Lower leg skin (tissue), 3 donors: ENCODE measurements at regions not wholly inside any gene's neighbourhood (a gene's known extent, or its start where the extent isn't known, plus 50 kb on each side); places are given as distances from the start of the nearest gene placed in this dataset.

Experiments used
- POLR2A ChIP-seq, 2 donors: fragments of 450-650 bp; IDR thresholded peaks; one replicate each; pipeline ENCODE4 v1.6.1; 2016 to 2017; ENCODE audit warnings: antibody characterized with exemption in 2 of 2, mild to moderate bottlenecking in 1 of 2, moderate library complexity in 1 of 2
- TF ChIP-seq, protein P1 (sequence below), 3 donors: fragments of 450-650 bp; IDR thresholded peaks; one replicate each; pipeline ENCODE4 v1.5.1; 2016; ENCODE audit warnings: antibody characterized with exemption in 3 of 3, mild to moderate bottlenecking in 3 of 3, moderate library complexity in 2 of 3

DNA sequence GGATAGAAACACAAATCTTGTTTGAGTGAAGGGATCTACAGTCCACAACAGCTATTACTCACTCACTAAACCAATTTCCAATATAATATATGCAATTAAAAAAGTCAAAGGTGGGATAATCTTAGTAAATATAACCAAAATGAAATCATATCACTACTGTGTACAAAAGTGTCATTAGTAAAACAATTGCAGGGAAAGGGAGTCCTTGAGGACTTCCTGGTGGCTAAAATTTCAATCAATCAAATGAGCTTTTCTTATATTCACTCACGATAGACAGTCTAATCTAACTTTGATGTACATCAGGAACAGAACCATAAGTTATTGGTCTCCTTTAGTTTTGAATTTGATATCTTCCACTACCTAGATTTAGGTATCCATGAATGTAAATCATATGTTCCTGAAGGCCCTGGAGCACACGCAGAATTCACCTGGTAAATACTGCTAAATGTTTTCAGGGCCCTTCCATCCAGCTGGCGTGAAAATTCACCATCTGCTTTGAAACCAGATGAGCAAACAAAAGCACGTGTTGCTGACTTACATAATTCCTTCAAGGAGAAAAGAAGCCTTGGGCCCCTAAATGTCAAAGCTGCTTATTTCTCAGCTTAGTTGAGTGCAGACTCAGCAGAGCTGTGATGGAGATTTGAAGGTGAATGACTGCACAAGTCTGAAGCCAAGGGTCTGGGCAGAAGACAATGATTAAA, 159.3 kb upstream of the TMEM196 start:
- TF ChIP-seq, protein P1, sequence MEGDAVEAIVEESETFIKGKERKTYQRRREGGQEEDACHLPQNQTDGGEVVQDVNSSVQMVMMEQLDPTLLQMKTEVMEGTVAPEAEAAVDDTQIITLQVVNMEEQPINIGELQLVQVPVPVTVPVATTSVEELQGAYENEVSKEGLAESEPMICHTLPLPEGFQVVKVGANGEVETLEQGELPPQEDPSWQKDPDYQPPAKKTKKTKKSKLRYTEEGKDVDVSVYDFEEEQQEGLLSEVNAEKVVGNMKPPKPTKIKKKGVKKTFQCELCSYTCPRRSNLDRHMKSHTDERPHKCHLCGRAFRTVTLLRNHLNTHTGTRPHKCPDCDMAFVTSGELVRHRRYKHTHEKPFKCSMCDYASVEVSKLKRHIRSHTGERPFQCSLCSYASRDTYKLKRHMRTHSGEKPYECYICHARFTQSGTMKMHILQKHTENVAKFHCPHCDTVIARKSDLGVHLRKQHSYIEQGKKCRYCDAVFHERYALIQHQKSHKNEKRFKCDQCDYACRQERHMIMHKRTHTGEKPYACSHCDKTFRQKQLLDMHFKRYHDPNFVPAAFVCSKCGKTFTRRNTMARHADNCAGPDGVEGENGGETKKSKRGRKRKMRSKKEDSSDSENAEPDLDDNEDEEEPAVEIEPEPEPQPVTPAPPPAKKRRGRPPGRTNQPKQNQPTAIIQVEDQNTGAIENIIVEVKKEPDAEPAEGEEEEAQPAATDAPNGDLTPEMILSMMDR (IDR thresholded peaks at IDR 0.05): no peak
- no peak for TF ChIP-seq POLR2A (IDR thresholded peaks at IDR 0.05)
